Naive B cell (primary cell): ENCODE measurements at regions not wholly inside any gene's neighbourhood (a gene's known extent, or its start where the extent isn't known, plus 50 kb on each side); places are given as distances from the start of the nearest gene placed in this dataset.

ENCODE experiments used
- ATAC-seq, 2 donors: fragments of 150-1000 bp; cut with Tn5 transposase; 2 replicates each; pipeline ENCODE4 v1.10.0; 2021; ENCODE audit warnings: low read depth in 2 of 2, mild to moderate bottlenecking in 2 of 2, moderate library complexity in 2 of 2
- DNase-seq: peaks from one replicate; pipeline ENCODE4 v3.0.0; 2022
- H3K27ac Mint-ChIP-seq, 6 donors: one replicate each; pipeline ENCODE4 v1.8.0; 2020 to 2022; ENCODE audit warnings: mild to moderate bottlenecking in 6 of 6, mixed read lengths in 6 of 6, moderate library complexity in 5 of 6, inconsistent platforms in 2 of 6
- H3K27me3 Mint-ChIP-seq, 3 donors: one replicate each; pipeline ENCODE4 v1.8.0; 2021 to 2022; ENCODE audit warnings: mixed read lengths in 3 of 3, mild to moderate bottlenecking in 1 of 3
- H3K36me3 Mint-ChIP-seq, 2 donors: one replicate each; pipeline ENCODE4 v1.8.0; 2020 to 2022; ENCODE audit warnings: mixed read lengths in 2 of 2, inconsistent platforms in 1 of 2, mild to moderate bottlenecking in 1 of 2
- H3K4me1 Mint-ChIP-seq, 3 donors: one replicate each; pipeline ENCODE4 v1.8.0; 2020 to 2022; ENCODE audit warnings: mixed read lengths in 3 of 3, inconsistent platforms in 1 of 3, mild to moderate bottlenecking in 1 of 3, moderate library complexity in 1 of 3
- H3K4me3 Mint-ChIP-seq, 8 donors: one replicate each; pipeline ENCODE4 v1.8.0; 2020 to 2022; ENCODE audit warnings: mild to moderate bottlenecking in 8 of 8, mixed read lengths in 8 of 8, moderate library complexity in 8 of 8, inconsistent platforms in 2 of 8
- H3K9me3 Mint-ChIP-seq, 7 donors: one replicate each; pipeline ENCODE4 v1.8.0; 2020 to 2022; ENCODE audit warnings: mixed read lengths in 7 of 7, mild to moderate bottlenecking in 5 of 7, inconsistent platforms in 2 of 7, moderate library complexity in 1 of 7

GRCh38 chr20:51300104-51300503 is 242.4 kb downstream of the NFATC2 start:
- Mint-ChIP-seq H3K9me3 (peaks cover 5 to 19% (median 8%) of the 10 kb centered on the region in 7 donors), H3K36me3 (peaks cover 0 to 6% of the 10 kb centered on the region in 2 donors), H3K27me3 (peaks cover 5 to 30% (median 29%) of the 10 kb centered on the region in 3 donors), H3K27ac (peak overlapping the region in 2 of 6 donors; percentile 16 to 36), H3K4me3 (no peak overlapping the region), H3K4me1 (peaks cover 0 to 3% (median 0%) of the 10 kb centered on the region in 3 donors)
- ATAC-seq (no peak), DNase-seq (no peak)

GRCh38 chr20:51299413-51299812 is 243.1 kb downstream of the NFATC2 start:
- Mint-ChIP-seq H3K27ac (no peak overlapping the region), H3K36me3 (peaks cover 0 to 6% of the 10 kb centered on the region in 2 donors), H3K4me3 (no peak overlapping the region), H3K4me1 (no peaks in the 10 kb centered on the region), H3K27me3 (peaks cover 8 to 32% (median 31%) of the 10 kb centered on the region in 3 donors), H3K9me3 (peaks cover 5 to 16% (median 6%) of the 10 kb centered on the region in 7 donors)
- DNase-seq, result no peak
- no peak for ATAC-seq

GRCh38 chr20:51298141-51298749 is 244.3 kb downstream of the NFATC2 start:
- Mint-ChIP-seq H3K4me1 (peaks cover 0 to 2% (median 0%) of the 10 kb centered on the region in 3 donors), H3K4me3 (peak overlapping the region in 1 of 8 donors; percentile 29), H3K9me3 (peaks cover 0 to 12% (median 1%) of the 10 kb centered on the region in 7 donors), H3K36me3 (peaks cover 0 to 1% of the 10 kb centered on the region in 2 donors), H3K27ac (no peak overlapping the region), H3K27me3 (peaks cover 10 to 31% (median 29%) of the 10 kb centered on the region in 3 donors)
- DNase-seq, result no peak
- no peak for ATAC-seq

GRCh38 chr20:51287628-51288413 is 254.7 kb downstream of the NFATC2 start:
- no peak overlapping the region for H3K4me3 Mint-ChIP-seq
- DNase-seq, result no peak
- H3K27ac Mint-ChIP-seq, result no peak overlapping the region
- peaks cover 10 to 20% (median 14%) of the 10 kb centered on the region in 3 donors for H3K27me3 Mint-ChIP-seq
- no peak for ATAC-seq
- peaks cover 0 to 6% (median 0%) of the 10 kb centered on the region in 3 donors for H3K4me1 Mint-ChIP-seq
- peaks cover 2% of the 10 kb centered on the region in 2 donors for H3K36me3 Mint-ChIP-seq
- peaks cover 0 to 6% (median 4%) of the 10 kb centered on the region in 7 donors for H3K9me3 Mint-ChIP-seq

- Mint-ChIP-seq H3K4me1 (peaks cover 0 to 6% (median 0%) of the 10 kb centered on the region in 3 donors), H3K27me3 (peaks cover 8 to 10% (median 9%) of the 10 kb centered on the region in 3 donors), H3K4me3 (no peak overlapping the region), H3K9me3 (peaks cover 0 to 6% (median 4%) of the 10 kb centered on the region in 7 donors), H3K27ac (peak overlapping the region in 1 of 6 donors; percentile 4), H3K36me3 (no peaks in the 10 kb centered on the region)
- no peak for DNase-seq
- no peak for ATAC-seq
Measured at GRCh38 chr20:51286758-51287157, 255.8 kb downstream of the NFATC2 start.

DNA sequence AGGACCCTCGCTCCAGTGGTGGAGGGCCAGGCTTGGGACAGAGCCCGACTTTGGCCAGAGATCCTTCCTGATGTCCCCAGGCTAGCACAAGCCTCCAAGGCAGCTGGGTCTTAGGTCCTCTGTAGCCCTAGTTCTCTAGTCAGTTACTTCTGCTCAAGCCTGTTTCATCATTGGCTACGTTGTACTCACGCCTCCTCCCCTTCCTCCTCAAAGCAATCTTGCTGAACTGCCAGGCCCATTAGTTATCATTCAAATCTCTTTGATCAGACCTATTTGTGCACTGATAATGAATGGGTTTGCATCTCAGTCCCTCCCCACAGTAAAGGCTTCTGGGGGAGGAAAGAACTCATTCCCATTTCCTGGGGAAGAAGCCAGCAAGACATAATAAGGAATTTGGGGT is 256.8 kb downstream of the NFATC2 start:
- DNase-seq (no peak), ATAC-seq (no peak)
- Mint-ChIP-seq H3K27me3 (peaks cover 9 to 11% (median 10%) of the 10 kb centered on the region in 3 donors), H3K36me3 (no peaks in the 10 kb centered on the region), H3K4me1 (peaks cover 0 to 6% (median 0%) of the 10 kb centered on the region in 3 donors), H3K4me3 (no peak overlapping the region), H3K27ac (no peak overlapping the region), H3K9me3 (peaks cover 0 to 6% (median 4%) of the 10 kb centered on the region in 7 donors)

- Mint-ChIP-seq H3K27ac (peak overlapping the region in 1 of 6 donors; percentile 10), H3K36me3 (no peaks in the 10 kb centered on the region), H3K4me3 (peak overlapping the region in 1 of 8 donors; percentile 3), H3K4me1 (peaks cover 0 to 6% (median 0%) of the 10 kb centered on the region in 3 donors), H3K27me3 (peaks cover 10 to 17% (median 10%) of the 10 kb centered on the region in 3 donors), H3K9me3 (peaks cover 0 to 9% (median 5%) of the 10 kb centered on the region in 7 donors)
- DNase-seq (no peak), ATAC-seq (no peak)
Measured at GRCh38 chr20:51284871-51285270, 257.6 kb downstream of the NFATC2 start.

- peaks cover 10 to 21% (median 17%) of the 10 kb centered on the region in 3 donors for H3K27me3 Mint-ChIP-seq
Measured at GRCh38 chr20:51284176-51284575, 258.3 kb downstream of the NFATC2 start.

GRCh38 chr20:51281521-51281920 is 258.6 kb upstream of the KCNG1 start:
- Mint-ChIP-seq H3K9me3 (peaks cover 0 to 7% (median 2%) of the 10 kb centered on the region in 7 donors), H3K4me3 (no peak overlapping the region), H3K27me3 (peaks cover 11 to 42% (median 41%) of the 10 kb centered on the region in 3 donors), H3K27ac (no peak overlapping the region), H3K4me1 (peaks cover 0 to 3% (median 0%) of the 10 kb centered on the region in 3 donors), H3K36me3 (peaks cover 0 to 8% of the 10 kb centered on the region in 2 donors)
- ATAC-seq (no peak), DNase-seq (no peak)

More at GRCh38 chr20:51284176-51284575, 258.3 kb downstream of the NFATC2 start:
- Mint-ChIP-seq H3K4me3 (no peak overlapping the region), H3K9me3 (peaks cover 0 to 13% (median 6%) of the 10 kb centered on the region in 7 donors), H3K27ac (no peak overlapping the region), H3K36me3 (no peaks in the 10 kb centered on the region), H3K4me1 (peaks cover 0 to 6% (median 0%) of the 10 kb centered on the region in 3 donors)
- ATAC-seq (no peak), DNase-seq (no peak)

DNA sequence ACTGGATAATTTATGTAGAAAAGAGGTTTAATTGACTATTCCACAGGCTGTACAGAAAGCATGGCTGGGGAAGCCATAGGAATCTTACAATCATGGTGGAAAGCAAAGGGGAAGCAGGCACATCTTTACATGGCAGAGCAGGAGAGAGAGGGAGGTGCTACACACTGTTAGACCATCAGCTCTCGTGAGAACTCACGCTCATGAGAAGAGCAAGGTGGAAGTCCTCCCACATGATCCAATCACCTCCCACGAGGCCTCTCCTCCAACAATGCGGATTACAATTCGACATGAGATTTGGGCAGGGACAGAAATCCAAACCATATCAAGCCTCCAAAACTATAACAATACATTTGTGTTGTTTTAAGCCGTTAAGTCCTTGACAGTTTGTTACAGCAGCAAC is 257.1 kb upstream of the KCNG1 start:
- DNase-seq, result no peak
- H3K4me3 Mint-ChIP-seq, result no peak overlapping the region
- H3K27ac Mint-ChIP-seq, result no peak overlapping the region
- ATAC-seq, result no peak
- peaks cover 0 to 7% (median 2%) of the 10 kb centered on the region in 7 donors for H3K9me3 Mint-ChIP-seq
- H3K36me3 Mint-ChIP-seq, result peaks cover 0 to 8% of the 10 kb centered on the region in 2 donors
- peaks cover 0 to 12% (median 4%) of the 10 kb centered on the region in 3 donors for H3K4me1 Mint-ChIP-seq
- H3K27me3 Mint-ChIP-seq, result peaks cover 11 to 50% (median 47%) of the 10 kb centered on the region in 3 donors

- Mint-ChIP-seq H3K4me3 (peak overlapping the region in 1 of 8 donors; percentile 43), H3K36me3 (peaks cover 0 to 8% of the 10 kb centered on the region in 2 donors), H3K4me1 (peaks cover 0 to 9% (median 4%) of the 10 kb centered on the region in 3 donors), H3K27ac (no peak overlapping the region), H3K9me3 (peaks cover 0 to 8% (median 2%) of the 10 kb centered on the region in 7 donors), H3K27me3 (peaks cover 22 to 66% (median 61%) of the 10 kb centered on the region in 3 donors)
- ATAC-seq (no peak), DNase-seq (no peak)
Measured at GRCh38 chr20:51277961-51278360, 255.1 kb upstream of the KCNG1 start.

DNA sequence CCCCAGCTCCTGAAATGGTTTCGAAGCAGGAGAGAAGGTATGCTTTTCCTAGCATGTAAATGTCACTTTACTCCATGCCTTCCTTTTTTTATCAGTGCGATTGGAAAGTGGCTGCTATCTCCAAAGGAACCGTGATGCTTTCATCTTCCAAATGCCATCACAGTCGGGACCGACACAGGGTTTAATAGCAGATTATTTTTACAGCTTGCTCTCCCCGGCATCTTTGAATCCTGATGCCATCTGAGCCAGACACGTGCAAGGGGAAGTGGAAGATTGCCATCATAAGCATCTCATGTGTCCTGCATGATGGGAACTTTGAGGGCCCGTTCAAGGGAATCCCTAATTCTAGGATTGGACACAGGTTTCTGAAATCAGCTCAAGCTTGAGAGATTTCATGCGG is 253.4 kb upstream of the KCNG1 start:
- no peak for ATAC-seq
- H3K9me3 Mint-ChIP-seq, result peaks cover 0 to 8% (median 2%) of the 10 kb centered on the region in 7 donors
- no peak overlapping the region for H3K27ac Mint-ChIP-seq
- H3K4me3 Mint-ChIP-seq, result peak overlapping the region in 1 of 8 donors; percentile 4
- DNase-seq, result no peak
- peaks cover 25 to 77% (median 70%) of the 10 kb centered on the region in 3 donors for H3K27me3 Mint-ChIP-seq
- H3K4me1 Mint-ChIP-seq, result peaks cover 0 to 9% (median 4%) of the 10 kb centered on the region in 3 donors
- H3K36me3 Mint-ChIP-seq, result peaks cover 0 to 8% of the 10 kb centered on the region in 2 donors

- peaks cover 0 to 8% of the 10 kb centered on the region in 2 donors for H3K36me3 Mint-ChIP-seq
- no peak for ATAC-seq
- H3K4me1 Mint-ChIP-seq, result peaks cover 0 to 9% (median 4%) of the 10 kb centered on the region in 3 donors
- peaks cover 25 to 75% (median 70%) of the 10 kb centered on the region in 3 donors for H3K27me3 Mint-ChIP-seq
- H3K4me3 Mint-ChIP-seq, result peak overlapping the region in 1 of 8 donors; percentile 14
- DNase-seq, result no peak
- peaks cover 0 to 8% (median 4%) of the 10 kb centered on the region in 7 donors for H3K9me3 Mint-ChIP-seq
- no peak overlapping the region for H3K27ac Mint-ChIP-seq
Measured at GRCh38 chr20:51275826-51276225, 252.9 kb upstream of the KCNG1 start.
